Middle frontal gyrus (tissue), 1 donor: ENCODE measurements at regions not wholly inside any gene's neighbourhood (a gene's known extent, or its start where the extent isn't known, plus 50 kb on each side); places are given as distances from the start of the nearest gene placed in this dataset.
"Not testable (repeated sequence)": the region's sequence is repeated elsewhere in the genome, so short reads cannot be mapped to it uniquely, and the experiment has no call there.

ENCODE experiments used
- DNase-seq: peaks from one replicate; pipeline ENCODE4 v3.0.0-alpha.2; 2015; ENCODE audit warnings: low spot score; ENCODE audit errors: extremely low spot score

GRCh38 chr2:216776066-216776850, 80.9 kb upstream of the IGFBP5 start:
- DNase-seq, result no peak

- no peak for DNase-seq
These were observed 79.7 kb upstream of the IGFBP5 start for GRCh38 chr2:216775043-216775453.

- no peak for DNase-seq
These were observed 79.3 kb upstream of the IGFBP5 start for GRCh38 chr2:216774620-216775019.

- no peak for DNase-seq
These were observed 78.8 kb upstream of the IGFBP5 start for GRCh38 chr2:216774180-216774579.

GRCh38 chr2:216773072-216773471, 77.7 kb upstream of the IGFBP5 start:
- DNase-seq, result no peak

GRCh38 chr2:216770717-216771116, 75.4 kb upstream of the IGFBP5 start:
- no peak for DNase-seq

- no peak for DNase-seq
These were observed 74.7 kb upstream of the IGFBP5 start for GRCh38 chr2:216770050-216770449.

- DNase-seq, result no peak
These were observed 74.3 kb upstream of the IGFBP5 start for GRCh38 chr2:216769626-216770025.

GRCh38 chr2:216768908-216769411, 73.6 kb upstream of the IGFBP5 start:
- no peak for DNase-seq

GRCh38 chr2:216765761-216766262, 70.5 kb upstream of the IGFBP5 start:
- no peak for DNase-seq

GRCh38 chr2:216763396-216763795, 68.0 kb upstream of the IGFBP5 start:
- DNase-seq, result no peak

- DNase-seq, result no peak
These were observed 66.5 kb upstream of the IGFBP5 start for GRCh38 chr2:216761809-216762208.

GRCh38 chr2:216761133-216761532, 65.8 kb upstream of the IGFBP5 start:
- DNase-seq, result no peak

GRCh38 chr2:216758256-216759155, 63.2 kb upstream of the IGFBP5 start:
- DNase-seq, result no peak

GRCh38 chr2:216757532-216757931, 62.2 kb upstream of the IGFBP5 start:
- DNase-seq, result no peak

- DNase-seq, result no peak
These were observed 61.1 kb upstream of the IGFBP5 start for GRCh38 chr2:216756435-216756834.

- no peak for DNase-seq
These were observed 59.5 kb upstream of the IGFBP5 start for GRCh38 chr2:216754812-216755211.

GRCh38 chr2:216754336-216754735, 59.0 kb upstream of the IGFBP5 start:
- DNase-seq, result no peak

- DNase-seq, result no peak
These were observed 57.6 kb upstream of the IGFBP5 start for GRCh38 chr2:216752855-216753505.

GRCh38 chr2:216750750-216751149, 55.4 kb upstream of the IGFBP5 start:
- not testable (repeated sequence) for DNase-seq

- DNase-seq, result not testable (repeated sequence)
These were observed 50.9 kb upstream of the IGFBP5 start for GRCh38 chr2:216746268-216746667.
